GM21576 (cell line): ENCODE measurements at regions not wholly inside any gene's neighbourhood (a gene's known extent, or its start where the extent isn't known, plus 50 kb on each side); places are given as distances from the start of the nearest gene placed in this dataset.
A peak's percentile ranks its signal among the peaks of the same experiment; 100 is the strongest.

Source experiments
- ATAC-seq: cut with Tn5 transposase; IDR thresholded peaks from one replicate; pipeline ENCODE4 v1.9.1; 2021; ENCODE audit warnings: mild to moderate bottlenecking, moderate library complexity; ENCODE audit not compliant: unreplicated experiment

GRCh38 chr10:91127341-91128082, 93.0 kb upstream of the PCGF5 start:
- no peak for ATAC-seq

- no peak for ATAC-seq
Observed at GRCh38 chr10:91135113-91135512, 85.3 kb upstream of the PCGF5 start.

- no peak for ATAC-seq
Observed at GRCh38 chr10:91137011-91137643, 83.3 kb upstream of the PCGF5 start.

GRCh38 chr10:91137822-91138221, 82.6 kb upstream of the PCGF5 start:
- no peak for ATAC-seq

GRCh38 chr10:91140995-91141549, 79.4 kb upstream of the PCGF5 start:
- ATAC-seq: no peak

- ATAC-seq: no peak
Observed at GRCh38 chr10:91144961-91145360, 75.5 kb upstream of the PCGF5 start.

GRCh38 chr10:91146146-91146545, 74.3 kb upstream of the PCGF5 start:
- no peak for ATAC-seq

- no peak for ATAC-seq
Observed at GRCh38 chr10:91149550-91149949, 70.9 kb upstream of the PCGF5 start.

- ATAC-seq: no peak
Observed at GRCh38 chr10:91150631-91151030, 69.8 kb upstream of the PCGF5 start.

- ATAC-seq: no peak
Observed at GRCh38 chr10:91153508-91153907, 67.0 kb upstream of the PCGF5 start.

GRCh38 chr10:91154842-91155241, 65.6 kb upstream of the PCGF5 start:
- ATAC-seq: no peak

- ATAC-seq: no peak
Observed at GRCh38 chr10:91156196-91156595, 64.3 kb upstream of the PCGF5 start.

- no peak for ATAC-seq
Observed at GRCh38 chr10:91159254-91159783, 61.1 kb upstream of the PCGF5 start.

GRCh38 chr10:91162050-91162494, 58.4 kb upstream of the PCGF5 start:
- peak; percentile 3 for ATAC-seq

- peak; percentile 45 for ATAC-seq
Observed at GRCh38 chr10:91162495-91163268, 57.8 kb upstream of the PCGF5 start.

GRCh38 chr10:91163269-91163868, 57.1 kb upstream of the PCGF5 start:
- peak; percentile 49 for ATAC-seq

GRCh38 chr10:91163869-91164474, 56.5 kb upstream of the PCGF5 start:
- ATAC-seq: peak; percentile 18

GRCh38 chr10:91164520-91165065, 55.9 kb upstream of the PCGF5 start:
- ATAC-seq: no peak

GRCh38 chr10:91167406-91167805, 53.1 kb upstream of the PCGF5 start:
- ATAC-seq: no peak

GRCh38 chr10:91170418-91170817, 50.0 kb upstream of the PCGF5 start:
- ATAC-seq: no peak
